Ovary (tissue), 3 donors: ENCODE measurements at regions not wholly inside any gene's neighbourhood (a gene's known extent, or its start where the extent isn't known, plus 50 kb on each side); places are given as distances from the start of the nearest gene placed in this dataset.

Source experiments
- EP300 ChIP-seq: sonication (generic); formaldehyde crosslinking; IDR thresholded peaks from one replicate; pipeline ENCODE4 v1.6.1; 2017; ENCODE audit warnings: antibody characterized with exemption
- POLR2A ChIP-seq: fragments of 450-650 bp; IDR thresholded peaks from one replicate; pipeline ENCODE4 v1.6.1; 2017; ENCODE audit warnings: antibody characterized with exemption, mild to moderate bottlenecking, moderate library complexity
- TF ChIP-seq, protein P1 (sequence below), 3 donors: fragments of 450-650 bp in 2 of 3; fragments of 200-600 bp in 1 of 3; IDR thresholded peaks; one replicate each; pipeline versions ENCODE4 v1.5.1 to v1.8.0; 2016 to 2022; ENCODE audit warnings: antibody characterized with exemption in 3 of 3, mild to moderate bottlenecking in 1 of 3
- donor health status: DM: no; HTN: no; CAD: no.

DNA sequence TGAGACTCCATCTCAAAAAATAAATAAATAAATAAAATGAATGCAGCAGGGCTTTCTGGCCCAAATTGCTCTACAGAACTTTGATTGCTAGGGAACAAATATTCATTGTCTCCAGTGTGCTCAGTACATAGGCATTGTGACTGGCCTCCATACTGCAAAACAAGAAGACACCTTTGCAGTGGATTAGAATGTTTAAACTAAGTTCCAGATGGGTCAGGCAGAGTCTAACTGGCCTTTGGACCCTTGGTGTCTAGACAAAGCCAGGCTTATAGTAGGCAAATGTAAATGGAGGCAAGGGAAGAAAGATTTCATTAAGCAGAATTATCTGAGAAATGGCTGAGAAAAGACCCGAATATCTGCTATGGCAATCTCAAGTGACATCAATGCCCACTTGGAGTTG is 335.2 kb upstream of the C2CD4B start:
- TF ChIP-seq, protein P1, sequence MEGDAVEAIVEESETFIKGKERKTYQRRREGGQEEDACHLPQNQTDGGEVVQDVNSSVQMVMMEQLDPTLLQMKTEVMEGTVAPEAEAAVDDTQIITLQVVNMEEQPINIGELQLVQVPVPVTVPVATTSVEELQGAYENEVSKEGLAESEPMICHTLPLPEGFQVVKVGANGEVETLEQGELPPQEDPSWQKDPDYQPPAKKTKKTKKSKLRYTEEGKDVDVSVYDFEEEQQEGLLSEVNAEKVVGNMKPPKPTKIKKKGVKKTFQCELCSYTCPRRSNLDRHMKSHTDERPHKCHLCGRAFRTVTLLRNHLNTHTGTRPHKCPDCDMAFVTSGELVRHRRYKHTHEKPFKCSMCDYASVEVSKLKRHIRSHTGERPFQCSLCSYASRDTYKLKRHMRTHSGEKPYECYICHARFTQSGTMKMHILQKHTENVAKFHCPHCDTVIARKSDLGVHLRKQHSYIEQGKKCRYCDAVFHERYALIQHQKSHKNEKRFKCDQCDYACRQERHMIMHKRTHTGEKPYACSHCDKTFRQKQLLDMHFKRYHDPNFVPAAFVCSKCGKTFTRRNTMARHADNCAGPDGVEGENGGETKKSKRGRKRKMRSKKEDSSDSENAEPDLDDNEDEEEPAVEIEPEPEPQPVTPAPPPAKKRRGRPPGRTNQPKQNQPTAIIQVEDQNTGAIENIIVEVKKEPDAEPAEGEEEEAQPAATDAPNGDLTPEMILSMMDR (IDR thresholded peaks at IDR 0.05), result no peak
- TF ChIP-seq EP300 (no peak), POLR2A (no peak)
